OCI-LY7 (cell line): ENCODE measurements at regions not wholly inside any gene's neighbourhood (a gene's known extent, or its start where the extent isn't known, plus 50 kb on each side); places are given as distances from the start of the nearest gene placed in this dataset.

Source experiments
- BruUV-seq: library from RNA; stranded (reverse); fragments of 400-500 nt; replicated peaks from 2 replicates; lab custom pipeline; 2021; lab: Mats Ljungman, UMichigan
- CTCF ChIA-PET: fragments of 300-600 bp; sonication (Branson Sonifier 250); formaldehyde crosslinking; loops from one replicate; lab custom pipeline; 2022; ENCODE audit warnings: antibody characterized with exemption; ENCODE audit not compliant: unreplicated experiment; lab: Charles Lee
- POLR2A ChIA-PET: fragments of 300-600 bp; sonication (Branson Sonifier 250); formaldehyde crosslinking; loops from one replicate; lab custom pipeline; 2022; ENCODE audit warnings: antibody characterized with exemption; lab: Charles Lee
- DNase-seq: peaks from one replicate; pipeline ENCODE4 v3.0.0-alpha.2; 2015; ENCODE audit warnings: low spot score
- H2AFZ ChIP-seq: fragments of 200-600 bp; sonication (generic), shearing (Covaris generic); 2 replicates; pipeline ENCODE4 v1.6.1; 2014; ENCODE audit warnings: mild to moderate bottlenecking, antibody characterized with exemption, low read length, moderate library complexity
- H3K27ac ChIP-seq: fragments of 200-600 bp; sonication (generic); 2 replicates; pipeline ENCODE4 v1.5.1; 2014; ENCODE audit warnings: mixed run types, low read depth, mild to moderate bottlenecking, moderate library complexity, low read length, inconsistent platforms; ENCODE audit not compliant: poor library complexity, severe bottlenecking
- H3K36me3 ChIP-seq: fragments of 200-600 bp; sonication (generic); 2 replicates; pipeline ENCODE4 v1.6.1; 2014; ENCODE audit warnings: mild to moderate bottlenecking, antibody characterized with exemption, low read length, moderate library complexity, mixed read lengths; ENCODE audit not compliant: insufficient read depth
- H3K4me1 ChIP-seq: fragments of 200-600 bp; sonication (generic); 2 replicates; pipeline ENCODE4 v1.5.1; 2014; ENCODE audit warnings: mild to moderate bottlenecking, low read length; ENCODE audit not compliant: insufficient read depth, poor library complexity, severe bottlenecking
- H3K4me2 ChIP-seq: fragments of 200-600 bp; sonication (generic); 2 replicates; pipeline ENCODE4 v1.6.1; 2014; ENCODE audit warnings: mild to moderate bottlenecking, low read length
- H3K4me3 ChIP-seq: fragments of 200-600 bp; sonication (generic); 2 replicates; pipeline ENCODE4 v1.5.1; 2014; ENCODE audit warnings: mild to moderate bottlenecking, low read depth, low read length; ENCODE audit not compliant: poor library complexity, severe bottlenecking
- H3K79me2 ChIP-seq: fragments of 200-600 bp; sonication (generic); 2 replicates; pipeline ENCODE4 v1.6.1; 2016; ENCODE audit warnings: low read depth, mild to moderate bottlenecking, low read length, moderate library complexity, mixed read lengths; ENCODE audit not compliant: insufficient read depth
- H3K9me2 ChIP-seq: fragments of 200-600 bp; sonication (generic); 2 replicates; pipeline ENCODE4 v1.6.1; 2016; ENCODE audit warnings: mild to moderate bottlenecking, low read length, mixed read lengths; ENCODE audit not compliant: insufficient read depth
- H3K9me3 ChIP-seq: fragments of 200-600 bp; sonication (generic); 2 replicates; pipeline ENCODE4 v1.6.1; 2014; ENCODE audit warnings: mild to moderate bottlenecking, mixed run types, low read length, mixed read lengths
- H4K20me1 ChIP-seq: fragments of 200-600 bp; sonication (generic); 2 replicates; pipeline ENCODE4 v1.6.1; 2014; ENCODE audit warnings: mild to moderate bottlenecking, antibody characterized with exemption, low read length, moderate library complexity, mixed read lengths; ENCODE audit not compliant: insufficient read depth
- CTCF ChIP-seq: fragments of 200-600 bp; sonication (generic); conservative IDR thresholded peaks from 2 replicates; pipeline ENCODE4 v1.5.1; 2014; ENCODE audit warnings: mild to moderate bottlenecking, antibody characterized with exemption, low read length, moderate library complexity, mixed read lengths
- EZH2phosphoT487 ChIP-seq: fragments of 200-600 bp; sonication (generic); IDR thresholded peaks from 2 replicates; pipeline ENCODE4 v1.6.1; 2018; ENCODE audit warnings: low read depth, borderline replicate concordance, mild to moderate bottlenecking, mixed run types, antibody characterized with exemption, low read length, moderate library complexity, mixed read lengths
- intact Hi-C: fragments of 100-400 bp; cut with micrococcal nuclease; formaldehyde crosslinking; loops from one replicate; pipeline ENCODE4 v1.10.0; 2022; ENCODE audit not compliant: unreplicated experiment

DNA sequence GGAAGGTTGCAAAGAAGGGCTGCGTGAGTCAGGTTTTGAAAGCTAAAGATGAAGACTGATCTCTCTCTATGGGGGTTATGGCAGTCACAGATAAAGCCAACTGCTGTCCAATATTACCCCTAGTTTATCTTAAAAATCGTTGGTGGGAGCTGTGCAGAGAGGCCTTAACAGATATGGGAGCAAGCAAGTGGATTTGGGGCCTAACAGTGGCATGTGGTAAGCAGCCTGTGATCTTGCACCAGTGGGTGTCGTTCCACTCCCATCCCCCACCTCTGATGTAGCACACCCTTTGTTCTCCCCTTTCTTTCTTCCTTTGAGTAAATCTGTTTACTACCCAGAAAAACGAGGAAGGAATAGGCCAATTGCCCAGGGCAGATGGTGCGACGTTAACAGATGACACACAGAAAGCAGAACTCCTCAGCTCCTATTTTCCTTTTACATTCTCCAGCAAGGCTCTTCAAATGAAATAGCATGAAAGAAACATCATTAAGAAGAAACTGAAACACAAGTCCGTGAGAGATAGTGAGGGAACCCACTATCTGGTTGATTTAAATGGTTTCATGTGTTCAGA lies 274.1 kb upstream of the CITED2 start:
- no peak overlapping the region for H3K4me2 ChIP-seq
- no peaks in the 10 kb centered on the region for H3K4me1 ChIP-seq
- intact Hi-C loops: no loop called here
- no peaks in the 10 kb centered on the region for H3K9me2 ChIP-seq
- BruUV-seq: no TSS peak
- H3K27ac ChIP-seq: no peak overlapping the region
- no peaks in the 10 kb centered on the region for H3K79me2 ChIP-seq
- no peak for DNase-seq
- ChIA-PET POLR2A (interaction anchor here (0.6 kb wide), 1 partner anchor 79 kb away, joined by 3 read pairs; no protein-coding TSS in a partner anchor), CTCF (no interaction called here)
- TF ChIP-seq CTCF: no peak
- no peak for TF ChIP-seq EZH2phosphoT487
- H3K4me3 ChIP-seq: no peak overlapping the region
- no peaks in the 10 kb centered on the region for H3K9me3 ChIP-seq
- H3K36me3 ChIP-seq: no peaks in the 10 kb centered on the region
- H4K20me1 ChIP-seq: no peaks in the 10 kb centered on the region
- no peak overlapping the region for H2AFZ ChIP-seq

DNA sequence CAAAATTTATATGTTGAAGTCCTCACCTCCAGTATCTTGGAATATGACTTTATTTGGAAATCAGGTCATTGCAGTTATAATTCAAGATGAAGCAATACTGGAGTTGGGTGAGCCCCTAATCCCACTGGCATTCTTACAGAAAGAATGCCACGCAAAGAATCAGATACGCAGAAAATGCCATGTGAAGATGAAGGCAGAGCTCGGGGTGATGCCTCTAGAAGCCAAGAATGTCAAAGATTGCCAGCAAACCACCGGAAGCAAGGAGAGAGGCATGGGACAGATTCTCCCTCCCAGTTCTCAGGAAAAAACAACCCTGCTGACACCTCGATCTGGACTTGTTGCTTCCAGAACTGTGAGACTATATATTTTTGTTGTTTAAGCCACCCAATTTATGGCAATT lies 273.4 kb upstream of the CITED2 start:
- Histone ChIP-seq H3K4me1 (no peaks in the 10 kb centered on the region), H3K9me3 (no peaks in the 10 kb centered on the region), H3K4me2 (no peak overlapping the region), H3K4me3 (no peak overlapping the region), H2AFZ (no peak overlapping the region), H3K36me3 (no peaks in the 10 kb centered on the region), H4K20me1 (no peaks in the 10 kb centered on the region), H3K79me2 (no peaks in the 10 kb centered on the region), H3K27ac (no peak overlapping the region), H3K9me2 (no peaks in the 10 kb centered on the region)
- intact Hi-C loops: no loop called here
- no peak for DNase-seq
- ChIA-PET POLR2A (no interaction called here), CTCF (no interaction called here)
- TF ChIP-seq EZH2phosphoT487: no peak
- no peak for TF ChIP-seq CTCF
- no TSS peak for BruUV-seq

DNA sequence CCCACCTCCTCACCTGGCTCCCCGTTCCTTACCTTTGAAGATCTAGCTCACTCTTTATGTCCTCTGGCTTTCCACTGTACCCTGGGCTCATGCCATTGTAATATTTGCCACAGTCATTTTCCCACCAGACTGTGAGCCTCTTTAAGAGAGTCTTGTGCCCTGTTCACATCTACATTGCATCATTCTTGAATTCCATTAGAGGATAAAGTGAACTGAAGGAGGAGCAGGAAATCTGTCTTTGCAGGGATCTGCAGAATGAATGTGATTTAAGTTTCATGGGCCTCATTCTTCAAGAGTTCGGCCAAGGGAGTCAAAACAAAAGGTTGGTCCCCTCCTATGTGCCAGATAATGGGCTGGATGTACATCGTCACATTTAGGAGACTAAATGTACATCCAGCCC lies 272.6 kb upstream of the CITED2 start:
- Histone ChIP-seq H2AFZ (no peak overlapping the region), H3K4me1 (no peaks in the 10 kb centered on the region), H3K4me2 (no peak overlapping the region), H4K20me1 (no peaks in the 10 kb centered on the region), H3K27ac (no peak overlapping the region), H3K9me2 (no peaks in the 10 kb centered on the region), H3K9me3 (no peaks in the 10 kb centered on the region), H3K79me2 (no peaks in the 10 kb centered on the region), H3K36me3 (no peaks in the 10 kb centered on the region), H3K4me3 (no peak overlapping the region)
- TF ChIP-seq CTCF (no peak), EZH2phosphoT487 (no peak)
- DNase-seq: no peak
- intact Hi-C loops: no loop called here
- ChIA-PET CTCF (no interaction called here), POLR2A (no interaction called here)
- BruUV-seq: no TSS peak
